ENCODE measurements at regions not wholly inside any gene's neighbourhood (a gene's known extent, or its start where the extent isn't known, plus 50 kb on each side); places are given as distances from the start of the nearest gene placed in this dataset.

GRCh38 chr1:218620956-218621355 lies 275.8 kb downstream of the TGFB2 start (continued):
- TF ChIP-seq ZBTB4 (CRISPR knock-in tag; IDR thresholded peaks at IDR 0.05) = no peak
- no peak for TF ChIP-seq IKZF1 (conservative IDR thresholded peaks at IDR 0.05)
- no peak for TF ChIP-seq CTCF (IDR thresholded peaks at IDR 0.05 in 2 of 3, conservative IDR thresholded peaks at IDR 0.05 in 1 of 3; ENCODE audit: control insufficient read depth in 2 of 3, extremely low read depth in 1 of 3, insufficient read depth in 1 of 3, low read depth in 3 of 3, low read length in 3 of 3)
- TF ChIP-seq BHLHE40 (IDR thresholded peaks at IDR 0.05; ENCODE audit: borderline replicate concordance in 1 of 2, low read depth in 2 of 2, low read length in 1 of 2) = no peak
- no peak for TF ChIP-seq CBX3 (IDR thresholded peaks at IDR 0.05; ENCODE audit: borderline replicate concordance, low read depth)

GRCh38 chr1:218624052-218624451 lies 278.9 kb downstream of the TGFB2 start:
- Histone ChIP-seq H3K27me3 (replicated peaks in 1 of 2; ENCODE audit: control insufficient read depth in 2 of 2, insufficient read depth in 2 of 2, low read length in 1 of 2) (no peaks in the 10 kb centered on the region), H3K4me1 (ENCODE audit: control insufficient read depth, insufficient read depth, low read length) (no peaks in the 10 kb centered on the region), H4K20me1 (ENCODE audit: control insufficient read depth, insufficient read depth) (no peaks in the 10 kb centered on the region), H3K36me3 (ENCODE audit: control insufficient read depth in 2 of 2, insufficient read depth in 2 of 2, low read length in 1 of 2) (no peaks in the 10 kb centered on the region), H3K4me3 (no peak overlapping the region), H3K9me3 (replicated peaks; ENCODE audit: control insufficient read depth, insufficient read depth, low read length) (no peaks in the 10 kb centered on the region), H3K9ac (ENCODE audit: control insufficient read depth, insufficient read depth, low read length) (no peak overlapping the region), H3K79me2 (ENCODE audit: control insufficient read depth, insufficient read depth, low read length) (no peaks in the 10 kb centered on the region), H3K27ac (ENCODE audit: control insufficient read depth, insufficient read depth) (no peak overlapping the region), H2AFZ (ENCODE audit: control insufficient read depth, low read depth, low read length) (no peak overlapping the region), H3K4me2 (ENCODE audit: control insufficient read depth, insufficient read depth) (no peak overlapping the region)
- in situ Hi-C loops (cut with MboI) (no loop called here), intact Hi-C loops (cut with micrococcal nuclease; ENCODE audit: unreplicated experiment) (no loop called here)
- BruUV-seq (replicated peaks) = no TSS peak
- ChIA-PET POLR2A (no interaction called here), SMC1A (ENCODE audit: uncharacterized antibody, unreplicated experiment) (no interaction called here), RAD21 (ENCODE audit: unreplicated experiment) (no interaction called here), CTCF (no interaction called here)
- no peak for FAIRE-seq
- DNase-seq (ENCODE audit: low read depth, low spot score) = no peak
- ATAC-seq = no peak
- 83% methylated on average over 2 of the region's 2 CpGs for WGBS (ENCODE audit: insufficient coverage, insufficient replicate concordance, low lambda C conversion rate, missing lambda C conversion rate)
- no peak for TF ChIP-seq E2F4 (IDR thresholded peaks at IDR 0.05; ENCODE audit: low read depth, low read length)
- TF ChIP-seq USF1 (IDR thresholded peaks at IDR 0.05; ENCODE audit: borderline replicate concordance, extremely low read length, insufficient read depth, low read depth, low read length) = no peak
- TF ChIP-seq RUNX3 (IDR thresholded peaks at IDR 0.05; ENCODE audit: low read length) = no peak
- TF ChIP-seq NR2C2 (IDR thresholded peaks at IDR 0.05; ENCODE audit: borderline replicate concordance, control insufficient read depth, insufficient read length, low read depth) = no peak
- no peak for TF ChIP-seq ZNF622 (IDR thresholded peaks at IDR 0.05)
- TF ChIP-seq NFIC (IDR thresholded peaks at IDR 0.05; ENCODE audit: low read depth, low read length) = no peak
- no peak for TF ChIP-seq NFXL1 (IDR thresholded peaks at IDR 0.05; ENCODE audit: borderline replicate concordance)
- TF ChIP-seq HCFC1 (IDR thresholded peaks at IDR 0.05; ENCODE audit: low read length) = no peak

Data from GM12878 (cell line).